GM19328 (cell line): ENCODE measurements at regions not wholly inside any gene's neighbourhood (a gene's known extent, or its start where the extent isn't known, plus 50 kb on each side); places are given as distances from the start of the nearest gene placed in this dataset.
"Not testable (repeated sequence)": the region's sequence is repeated elsewhere in the genome, so short reads cannot be mapped to it uniquely, and the experiment has no call there.

Experiments
- ATAC-seq: cut with Tn5 transposase; IDR thresholded peaks from one replicate; pipeline ENCODE4 v1.9.1; 2021; ENCODE audit warnings: mild to moderate bottlenecking, moderate library complexity; ENCODE audit not compliant: unreplicated experiment

GRCh38 chr20:11691766-11692165 lies 225.9 kb upstream of the BTBD3 start:
- ATAC-seq = no peak

- no peak for ATAC-seq
These were observed 225.1 kb upstream of the BTBD3 start for GRCh38 chr20:11692567-11692966.

- no peak for ATAC-seq
These were observed 223.2 kb upstream of the BTBD3 start for GRCh38 chr20:11694467-11694866.

- no peak for ATAC-seq
These were observed 220.6 kb upstream of the BTBD3 start for GRCh38 chr20:11697055-11697454.

- no peak for ATAC-seq
These were observed 220.0 kb upstream of the BTBD3 start for GRCh38 chr20:11697646-11698045.

GRCh38 chr20:11698124-11698523 lies 219.6 kb upstream of the BTBD3 start:
- ATAC-seq = no peak

- no peak for ATAC-seq
These were observed 216.9 kb upstream of the BTBD3 start for GRCh38 chr20:11700831-11701230.

GRCh38 chr20:11702721-11703518 lies 214.8 kb upstream of the BTBD3 start:
- ATAC-seq = no peak

- ATAC-seq = no peak
These were observed 212.2 kb upstream of the BTBD3 start for GRCh38 chr20:11705512-11705911.

GRCh38 chr20:11708223-11708622 lies 209.5 kb upstream of the BTBD3 start:
- ATAC-seq = not testable (repeated sequence)

GRCh38 chr20:11711214-11711613 lies 206.5 kb upstream of the BTBD3 start:
- no peak for ATAC-seq

GRCh38 chr20:11712639-11713160 lies 205.0 kb upstream of the BTBD3 start:
- no peak for ATAC-seq

GRCh38 chr20:11714886-11715285 lies 202.8 kb upstream of the BTBD3 start:
- ATAC-seq = no peak

- ATAC-seq = no peak
These were observed 201.3 kb upstream of the BTBD3 start for GRCh38 chr20:11716239-11716944.

GRCh38 chr20:11716945-11717248 lies 200.8 kb upstream of the BTBD3 start:
- ATAC-seq = no peak

- no peak for ATAC-seq
These were observed 200.1 kb upstream of the BTBD3 start for GRCh38 chr20:11717562-11717961.

- no peak for ATAC-seq
These were observed 199.1 kb upstream of the BTBD3 start for GRCh38 chr20:11718474-11719094.

GRCh38 chr20:11719153-11719552 lies 198.5 kb upstream of the BTBD3 start:
- no peak for ATAC-seq

GRCh38 chr20:11721411-11721810 lies 196.3 kb upstream of the BTBD3 start:
- no peak for ATAC-seq

- no peak for ATAC-seq
These were observed 193.6 kb upstream of the BTBD3 start for GRCh38 chr20:11724097-11724496.

- ATAC-seq = no peak
These were observed 191.7 kb upstream of the BTBD3 start for GRCh38 chr20:11726026-11726425.

GRCh38 chr20:11727708-11728107 lies 190.0 kb upstream of the BTBD3 start:
- ATAC-seq = no peak
